HG02798 (cell line): ENCODE measurements at regions not wholly inside any gene's neighbourhood (a gene's known extent, or its start where the extent isn't known, plus 50 kb on each side); places are given as distances from the start of the nearest gene placed in this dataset.

Source experiments
- ATAC-seq: cut with Tn5 transposase; IDR thresholded peaks from one replicate; pipeline ENCODE4 v1.9.1; 2021; ENCODE audit warnings: mild to moderate bottlenecking; ENCODE audit not compliant: unreplicated experiment, poor library complexity

DNA sequence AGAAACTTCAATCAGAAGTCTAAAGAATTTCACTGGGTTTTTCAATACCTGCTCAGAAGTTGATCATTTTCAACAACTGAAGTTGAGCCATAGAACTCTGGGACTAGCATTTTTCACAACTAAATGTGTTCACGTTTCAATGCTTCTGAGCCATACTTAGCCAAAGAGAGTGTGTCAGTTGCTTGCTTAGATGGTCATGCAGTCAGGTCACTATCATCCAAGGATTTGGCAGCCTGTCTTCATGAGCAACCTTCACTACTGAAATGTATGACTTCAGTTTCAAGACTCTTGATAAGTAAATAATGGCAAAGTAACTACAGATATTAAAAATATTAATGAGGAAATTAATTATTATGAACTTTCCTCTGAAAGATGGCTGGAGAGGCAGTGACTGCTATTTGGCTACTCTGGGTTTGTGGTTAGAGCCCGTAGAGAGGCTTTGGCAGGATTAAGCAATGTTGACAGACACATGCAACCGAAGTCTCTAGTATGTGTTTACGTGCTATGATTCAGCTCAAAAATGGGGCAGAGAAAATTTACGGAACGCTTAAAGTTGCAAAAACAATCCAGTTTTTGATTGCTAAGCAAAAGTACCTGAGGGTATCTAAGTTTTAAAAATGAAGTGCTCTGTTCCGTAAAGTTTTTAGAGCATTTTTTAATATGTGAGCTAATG is 133.8 kb downstream of the GMNC start:
- ATAC-seq: no peak

DNA sequence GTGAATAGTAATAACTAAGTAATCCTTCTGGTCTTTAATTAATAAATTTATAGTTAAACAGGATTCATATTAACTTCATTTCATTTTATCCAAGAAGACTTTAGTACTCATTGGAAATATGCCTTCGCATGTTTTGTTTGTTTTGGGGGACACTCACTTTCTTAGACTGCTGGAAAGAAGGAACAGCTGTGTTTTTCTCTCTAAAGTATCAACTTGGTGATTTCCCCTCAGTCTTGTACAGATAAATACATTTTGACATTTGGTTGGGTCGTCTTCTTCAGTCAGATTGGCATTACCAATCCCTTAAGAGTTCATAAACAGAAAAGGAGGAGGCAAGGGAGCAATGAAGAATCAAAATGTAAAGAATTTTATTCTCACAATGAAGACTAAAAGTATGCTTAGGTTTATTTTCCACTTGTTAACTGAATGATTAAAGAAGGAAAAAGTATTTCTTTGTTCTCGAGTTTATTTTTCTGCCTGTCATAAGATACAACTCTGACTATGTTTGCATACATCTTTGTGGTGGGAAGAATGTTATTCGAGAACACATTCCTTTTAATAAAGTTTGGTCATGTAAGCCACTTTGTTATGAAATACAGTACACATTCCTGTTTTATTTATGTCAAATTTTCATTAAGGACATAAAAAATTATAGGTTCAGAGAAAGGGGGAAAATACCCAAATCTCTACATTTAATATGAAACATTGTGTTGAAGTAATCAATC is 140.2 kb downstream of the GMNC start:
- ATAC-seq: no peak

DNA sequence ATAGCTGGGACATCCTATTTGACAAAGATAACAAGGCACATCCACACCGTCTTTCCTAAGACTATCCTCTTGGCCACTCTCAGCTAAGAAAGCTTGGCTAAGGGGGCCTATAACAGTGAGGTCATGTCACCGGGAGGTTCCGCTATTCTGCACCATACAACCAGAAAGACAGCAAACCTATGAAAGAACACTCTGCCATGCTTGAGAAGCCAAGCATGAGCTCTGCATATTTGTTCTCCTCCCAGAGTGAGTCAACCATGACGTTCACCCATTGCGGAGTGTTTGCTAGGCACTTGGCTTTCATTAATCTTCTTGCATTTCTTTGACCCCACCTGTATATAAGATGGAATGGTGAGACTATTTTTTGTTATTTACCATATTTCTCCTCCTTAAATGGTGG is 141.2 kb downstream of the GMNC start:
- ATAC-seq: peak; percentile 68

DNA sequence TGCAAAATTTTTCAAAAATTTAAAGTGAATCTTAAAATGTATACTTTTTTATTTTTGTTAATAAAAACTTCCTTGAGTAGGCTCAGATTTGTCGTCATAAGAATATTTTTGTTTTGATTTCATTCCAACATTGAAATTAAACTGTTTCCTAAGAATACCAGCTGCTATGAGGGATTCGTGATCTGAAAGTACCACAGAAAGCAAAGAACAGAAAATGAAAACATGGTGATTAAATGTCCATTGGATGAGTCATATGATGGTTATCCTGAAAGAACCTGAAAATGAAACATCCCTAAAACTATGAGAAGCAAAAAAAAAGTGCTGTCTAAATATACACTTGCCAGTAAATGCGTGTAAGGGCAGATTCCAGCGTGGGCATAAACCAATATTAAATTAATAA is 143.8 kb downstream of the GMNC start:
- ATAC-seq: no peak

DNA sequence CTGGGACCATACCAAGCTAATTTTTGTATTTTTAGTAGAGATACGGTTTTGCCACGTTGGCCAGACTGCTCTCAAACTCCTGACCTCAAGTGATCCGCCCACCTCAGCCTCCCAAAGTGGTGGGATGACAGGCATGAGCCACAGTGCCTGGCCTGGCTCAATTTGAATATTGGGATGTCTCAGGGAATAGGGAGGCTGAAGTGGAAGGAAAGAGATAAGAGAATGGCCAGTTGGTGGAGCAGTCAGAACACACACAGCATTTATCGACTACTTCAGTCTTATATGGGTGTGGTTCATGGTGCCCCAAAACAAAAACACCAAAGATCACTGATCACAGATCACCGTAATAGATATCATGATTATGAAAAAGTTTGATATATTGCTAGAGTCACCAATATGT is 144.4 kb downstream of the GMNC start:
- ATAC-seq: no peak

DNA sequence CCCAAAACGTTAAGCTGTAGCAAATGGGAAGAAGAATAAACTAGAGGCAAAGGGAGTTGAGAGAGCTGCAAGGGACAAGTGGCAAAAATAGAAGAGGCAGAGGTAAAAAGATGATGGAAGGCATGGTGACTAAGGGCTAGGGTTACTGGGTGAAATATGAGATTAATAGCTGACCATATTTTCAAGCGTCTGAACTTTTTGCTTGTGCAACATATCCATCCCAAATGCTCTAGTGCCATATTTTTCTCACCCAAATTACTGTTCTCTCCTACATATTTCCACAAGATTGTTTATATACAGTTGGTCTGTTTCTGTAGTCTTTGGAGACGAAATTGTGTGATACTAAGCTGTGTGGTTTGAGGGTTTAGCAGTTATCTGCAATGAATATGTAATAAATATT is 145.5 kb downstream of the GMNC start:
- no peak for ATAC-seq

DNA sequence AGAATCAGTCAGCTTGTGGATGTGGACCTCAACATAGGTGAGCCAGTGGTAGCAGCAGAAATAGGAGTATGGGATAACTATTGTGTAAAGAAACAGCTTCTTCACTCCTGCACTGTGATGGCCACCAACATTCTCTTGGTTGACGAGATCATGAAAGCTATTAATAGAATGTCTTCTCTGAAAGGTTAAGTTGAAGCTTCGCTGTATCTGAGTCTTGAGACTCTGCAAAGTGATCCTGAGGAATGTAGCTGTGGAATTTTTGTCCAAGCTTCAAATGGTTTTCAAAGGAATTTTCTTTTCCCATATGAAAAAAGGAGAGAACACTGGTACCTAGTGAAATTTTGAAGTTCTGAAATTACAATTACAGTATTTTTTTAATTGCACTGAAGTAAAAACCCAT is 146.3 kb downstream of the GMNC start:
- ATAC-seq: no peak

DNA sequence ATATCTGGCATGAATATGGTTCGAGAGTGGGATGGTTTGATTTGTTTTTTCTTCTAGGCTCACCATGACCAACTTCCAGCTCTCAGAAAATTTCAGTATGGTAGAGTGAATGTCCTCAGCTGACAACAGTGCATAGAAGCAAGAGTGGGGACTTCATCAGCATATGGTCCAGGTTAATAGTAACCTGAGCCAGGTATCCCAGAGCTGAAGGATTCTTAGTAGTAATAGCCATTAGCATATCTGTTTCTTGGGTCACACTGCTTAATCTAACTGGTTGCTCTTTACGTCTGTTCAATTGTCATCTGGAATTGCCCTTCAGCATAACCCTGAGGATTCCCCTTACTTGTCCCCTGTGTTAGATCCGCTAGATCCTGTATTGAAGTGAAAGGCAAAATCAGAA is 151.8 kb downstream of the GMNC start:
- no peak for ATAC-seq

DNA sequence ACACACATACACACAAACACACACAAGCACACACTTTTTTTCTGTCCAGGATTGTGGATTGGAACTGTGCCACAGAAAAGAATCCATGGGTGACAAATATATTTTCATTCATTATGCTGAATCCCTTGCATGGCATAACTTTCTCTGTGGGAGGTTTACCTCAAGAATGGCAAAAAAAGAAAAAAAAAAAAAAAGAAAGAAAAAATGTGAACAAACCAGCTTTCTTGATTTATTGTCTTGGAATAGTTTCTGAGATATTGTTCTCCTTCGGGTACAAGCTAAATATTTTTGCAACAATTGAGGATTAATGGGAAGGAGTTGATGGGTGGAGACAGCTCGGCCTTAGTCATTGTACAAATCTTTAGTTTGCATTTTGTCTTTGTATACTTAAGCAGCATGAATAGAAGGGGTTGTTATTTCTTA is 153.1 kb downstream of the GMNC start:
- ATAC-seq: no peak
